ENCODE measurements at regions not wholly inside any gene's neighbourhood (a gene's known extent, or its start where the extent isn't known, plus 50 kb on each side); places are given as distances from the start of the nearest gene placed in this dataset.
"Not testable (repeated sequence)": the region's sequence is repeated elsewhere in the genome, so short reads cannot be mapped to it uniquely, and the experiment has no call there.

GRCh38 chr13:90943946-90944345 lies 403.5 kb upstream of the MIR17HG start:
- no peak for DNase-seq

- not testable (repeated sequence) for DNase-seq
Measured at GRCh38 chr13:90945146-90945545, 402.3 kb upstream of the MIR17HG start.

- DNase-seq: not testable (repeated sequence)
Measured at GRCh38 chr13:90946125-90946524, 401.4 kb upstream of the MIR17HG start.

- no peak for DNase-seq
Measured at GRCh38 chr13:90947976-90948375, 399.5 kb upstream of the MIR17HG start.

GRCh38 chr13:90950160-90950559 lies 397.3 kb upstream of the MIR17HG start:
- no peak for DNase-seq

GRCh38 chr13:90951663-90952062 lies 395.8 kb upstream of the MIR17HG start:
- DNase-seq: no peak

GRCh38 chr13:90952326-90952725 lies 395.2 kb upstream of the MIR17HG start:
- no peak for DNase-seq

- DNase-seq: no peak
Measured at GRCh38 chr13:90954605-90955195, 392.8 kb upstream of the MIR17HG start.

GRCh38 chr13:90956031-90956430 lies 391.5 kb upstream of the MIR17HG start:
- no peak for DNase-seq

- no peak for DNase-seq
Measured at GRCh38 chr13:90958866-90959265, 388.6 kb upstream of the MIR17HG start.

GRCh38 chr13:90968166-90968904 lies 379.2 kb upstream of the MIR17HG start:
- DNase-seq: no peak

GRCh38 chr13:90974249-90974975 lies 373.1 kb upstream of the MIR17HG start:
- DNase-seq: no peak

GRCh38 chr13:90979059-90979458 lies 368.4 kb upstream of the MIR17HG start:
- no peak for DNase-seq

GRCh38 chr13:90984756-90985155 lies 362.7 kb upstream of the MIR17HG start:
- DNase-seq: no peak

- DNase-seq: no peak
Measured at GRCh38 chr13:90995001-90995400, 352.5 kb upstream of the MIR17HG start.

- no peak for DNase-seq
Measured at GRCh38 chr13:90995614-90996013, 351.9 kb upstream of the MIR17HG start.

- no peak for DNase-seq
Measured at GRCh38 chr13:90997951-90998350, 349.5 kb upstream of the MIR17HG start.

GRCh38 chr13:90999401-90999800 lies 348.1 kb upstream of the MIR17HG start:
- no peak for DNase-seq

- DNase-seq: no peak
Measured at GRCh38 chr13:91001371-91001770, 346.1 kb upstream of the MIR17HG start.

- no peak for DNase-seq
Measured at GRCh38 chr13:91014696-91015095, 332.8 kb upstream of the MIR17HG start.

GRCh38 chr13:91017031-91017668 lies 330.3 kb upstream of the MIR17HG start:
- peak; percentile 38 to 46 for DNase-seq

GRCh38 chr13:91017669-91018053 lies 329.8 kb upstream of the MIR17HG start:
- no peak for DNase-seq

GRCh38 chr13:91020461-91021034 lies 326.9 kb upstream of the MIR17HG start:
- no peak for DNase-seq

Measured in activated T-cell treated with anti-CD3 and anti-CD28 coated beads, Interleukin-2, amount 50 U/mL, for 48 hours (primary cell).